ENCODE measurements at regions not wholly inside any gene's neighbourhood (a gene's known extent, or its start where the extent isn't known, plus 50 kb on each side); places are given as distances from the start of the nearest gene placed in this dataset.

GRCh38 chr13:37442996-37443395 lies 155.6 kb downstream of the POSTN start:
- TF ChIP-seq, protein P1, sequence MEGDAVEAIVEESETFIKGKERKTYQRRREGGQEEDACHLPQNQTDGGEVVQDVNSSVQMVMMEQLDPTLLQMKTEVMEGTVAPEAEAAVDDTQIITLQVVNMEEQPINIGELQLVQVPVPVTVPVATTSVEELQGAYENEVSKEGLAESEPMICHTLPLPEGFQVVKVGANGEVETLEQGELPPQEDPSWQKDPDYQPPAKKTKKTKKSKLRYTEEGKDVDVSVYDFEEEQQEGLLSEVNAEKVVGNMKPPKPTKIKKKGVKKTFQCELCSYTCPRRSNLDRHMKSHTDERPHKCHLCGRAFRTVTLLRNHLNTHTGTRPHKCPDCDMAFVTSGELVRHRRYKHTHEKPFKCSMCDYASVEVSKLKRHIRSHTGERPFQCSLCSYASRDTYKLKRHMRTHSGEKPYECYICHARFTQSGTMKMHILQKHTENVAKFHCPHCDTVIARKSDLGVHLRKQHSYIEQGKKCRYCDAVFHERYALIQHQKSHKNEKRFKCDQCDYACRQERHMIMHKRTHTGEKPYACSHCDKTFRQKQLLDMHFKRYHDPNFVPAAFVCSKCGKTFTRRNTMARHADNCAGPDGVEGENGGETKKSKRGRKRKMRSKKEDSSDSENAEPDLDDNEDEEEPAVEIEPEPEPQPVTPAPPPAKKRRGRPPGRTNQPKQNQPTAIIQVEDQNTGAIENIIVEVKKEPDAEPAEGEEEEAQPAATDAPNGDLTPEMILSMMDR (IDR thresholded peaks at IDR 0.05), result no peak
- TF ChIP-seq ZFX (IDR thresholded peaks at IDR 0.05; ENCODE audit: borderline replicate concordance), result no peak
